Motor neuron (in vitro differentiated cells): ENCODE measurements at regions not wholly inside any gene's neighbourhood (a gene's known extent, or its start where the extent isn't known, plus 50 kb on each side); places are given as distances from the start of the nearest gene placed in this dataset.

Source experiments
- ATAC-seq, 8 experiments: fragments of 200-7000 bp; cut with Tn5 transposase; replicated peaks in 6 of 8; 2 replicates each; pipeline ENCODE4 v1.8.0; 2021; ENCODE audit warnings: mild to moderate bottlenecking in 8 of 8, moderate library complexity in 8 of 8
- H3K27ac ChIP-seq, 2 donors: fragments of 250-450 bp; sonication (Bioruptor Pico); 2 replicates each; pipeline ENCODE4 v1.9.0; 2021; ENCODE audit warnings: antibody characterized with exemption in 2 of 2, mild to moderate bottlenecking in 2 of 2, moderate library complexity in 1 of 2
- H3K4me1 ChIP-seq, 2 donors: fragments of 250-450 bp; sonication (Bioruptor Pico); replicated peaks in 1 of 2; 2 replicates each; pipeline ENCODE4 v1.6.1; 2021; ENCODE audit warnings: antibody characterized with exemption in 2 of 2, mild to moderate bottlenecking in 2 of 2, moderate library complexity in 1 of 2
- H3K4me3 ChIP-seq, 5 donors: fragments of 250-450 bp; sonication (Bioruptor Pico); 2 replicates each; pipeline ENCODE4 v1.9.0; 2021; ENCODE audit warnings: antibody characterized with exemption in 5 of 5, mild to moderate bottlenecking in 5 of 5, moderate library complexity in 4 of 5
- WGBS, 10 experiments: fragments of 450-650 bp; shearing (Covaris generic); methylation state at CpG; one replicate each; pipeline ENCODE4 v1.0.0; 2022; 5-methylcytosine and 5-hydroxymethylcytosine counted together
- in situ Hi-C, 9 experiments: fragments of 400-800 bp; cut with MboI; loops; one replicate each; pipeline ENCODE4 v1.15.0; 2021; ENCODE audit warnings: low sequenced_read_pairs in 9 of 9, low pct_unique_long_range_greater_than_20kb in 2 of 9; ENCODE audit not compliant: unreplicated experiment in 9 of 9

GRCh38 chr3:57009802-57010201, 50.7 kb upstream of the SPATA12 start:
- Histone ChIP-seq H3K4me1 (peaks cover 2 to 17% of the 10 kb centered on the region in 2 donors), H3K27ac (no peak overlapping the region), H3K4me3 (no peak overlapping the region)
- WGBS, 10 experiments: 60 to 100% (median 100%) methylated on average over 1 to 5 of the region's 7 CpGs; no CpG with 5 or more reads in 3 of the 10 experiments
- ATAC-seq: no peak
- in situ Hi-C loops: loop anchor here in 1 of 9 experiments (10.0 kb wide), 1 partner anchor 75 kb away; no protein-coding TSS in a partner anchor

GRCh38 chr3:57009367-57009766, 51.1 kb upstream of the SPATA12 start:
- Histone ChIP-seq H3K4me1 (peaks cover 2 to 17% of the 10 kb centered on the region in 2 donors), H3K27ac (no peak overlapping the region), H3K4me3 (no peak overlapping the region)
- in situ Hi-C loops: loop anchor here in 1 of 9 experiments (10.0 kb wide), 1 partner anchor 75 kb away; no protein-coding TSS in a partner anchor
- WGBS, 10 experiments: 17 to 100% (median 100%) methylated on average over 1 to 5 of the region's 7 CpGs; no CpG with 5 or more reads in 5 of the 10 experiments
- peak in 1 of 8 experiments; percentile 5 for ATAC-seq

GRCh38 chr3:57007521-57008460, 52.7 kb upstream of the SPATA12 start:
- ATAC-seq: peak; percentile 62 to 98 (median 94)
- WGBS, 10 experiments: 0 to 93% (median 77%) methylated on average over 2 to 12 of the region's 18 CpGs; no CpG with 5 or more reads in 1 of the 10 experiments
- Histone ChIP-seq H3K27ac (no peak overlapping the region), H3K4me1 (peaks cover 2 to 17% of the 10 kb centered on the region in 2 donors), H3K4me3 (no peak overlapping the region)
- in situ Hi-C loops: loop anchor here in 1 of 9 experiments (10.0 kb wide), 1 partner anchor 77 kb away; no protein-coding TSS in a partner anchor

GRCh38 chr3:57006949-57007419, 53.5 kb upstream of the SPATA12 start:
- Histone ChIP-seq H3K27ac (no peak overlapping the region), H3K4me3 (no peak overlapping the region), H3K4me1 (peaks cover 2 to 17% of the 10 kb centered on the region in 2 donors)
- WGBS, 10 experiments: 7 to 94% (median 60%) methylated on average over 1 to 6 of the region's 7 CpGs; no CpG with 5 or more reads in 2 of the 10 experiments
- in situ Hi-C loops: loop anchor here in 1 of 9 experiments (10.0 kb wide), 1 partner anchor 78 kb away; no protein-coding TSS in a partner anchor
- peak in 7 of 8 experiments; percentile 2 to 39 (median 20) for ATAC-seq

GRCh38 chr3:57006179-57006657, 54.2 kb upstream of the SPATA12 start:
- in situ Hi-C loops: loop anchor here in 1 of 9 experiments (10.0 kb wide), 1 partner anchor 79 kb away; no protein-coding TSS in a partner anchor
- no peak for ATAC-seq

GRCh38 chr3:57004229-57004628, 56.2 kb upstream of the SPATA12 start:
- no peak overlapping the region for H3K27ac ChIP-seq
- peaks cover 2 to 17% of the 10 kb centered on the region in 2 donors for H3K4me1 ChIP-seq
- WGBS, 10 experiments: 10 to 91% (median 39%) methylated on average over 1 to 4 of the region's 6 CpGs; no CpG with 5 or more reads in 2 of the 10 experiments
- in situ Hi-C loops: loop anchor here in 1 of 9 experiments (10.0 kb wide), 1 partner anchor 81 kb away; no protein-coding TSS in a partner anchor
- peak in 3 of 8 experiments; percentile 9 to 72 (median 27) for ATAC-seq
- H3K4me3 ChIP-seq: no peak overlapping the region

More at GRCh38 chr3:57006179-57006657, 54.2 kb upstream of the SPATA12 start:
- peaks cover 2 to 17% of the 10 kb centered on the region in 2 donors for H3K4me1 ChIP-seq
- no peak overlapping the region for H3K4me3 ChIP-seq
- H3K27ac ChIP-seq: no peak overlapping the region
- WGBS, 10 experiments: 74 to 100% (median 80%) methylated on average over 1 to 9 of the region's 11 CpGs; no CpG with 5 or more reads in 2 of the 10 experiments

- ATAC-seq: no peak
- H3K27ac ChIP-seq: no peak overlapping the region
- WGBS, 10 experiments: 50 to 100% (median 100%) methylated on average over 1 of the region's 2 CpGs; no CpG with 5 or more reads in 6 of the 10 experiments
- H3K4me3 ChIP-seq: no peak overlapping the region
- in situ Hi-C loops: loop anchor here in 1 of 9 experiments (10.0 kb wide), 1 partner anchor 81 kb away; no protein-coding TSS in a partner anchor
- peaks cover 2 to 17% of the 10 kb centered on the region in 2 donors for H3K4me1 ChIP-seq
Measured at GRCh38 chr3:57003676-57004075, 56.8 kb upstream of the SPATA12 start.

GRCh38 chr3:57001356-57001755, 59.1 kb upstream of the SPATA12 start:
- no peak overlapping the region for H3K27ac ChIP-seq
- in situ Hi-C loops: loop anchor here in 1 of 9 experiments (10.0 kb wide), 1 partner anchor 83 kb away; no protein-coding TSS in a partner anchor
- ATAC-seq: no peak
- peaks cover 4 to 6% of the 10 kb centered on the region in 2 donors for H3K4me1 ChIP-seq
- WGBS, 10 experiments: 70 to 100% (median 86%) methylated on average over 2 to 5 of the region's 5 CpGs; no CpG with 5 or more reads in 2 of the 10 experiments
- H3K4me3 ChIP-seq: no peak overlapping the region

- WGBS, 10 experiments: 73 to 96% (median 85%) methylated on average over 3 to 4 of the region's 4 CpGs; no CpG with 5 or more reads in 6 of the 10 experiments
- in situ Hi-C loops: loop anchor here in 1 of 9 experiments (10.0 kb wide), 1 partner anchor 85 kb away; no protein-coding TSS in a partner anchor
- peaks cover 0 to 6% of the 10 kb centered on the region in 2 donors for H3K4me1 ChIP-seq
- no peak overlapping the region for H3K4me3 ChIP-seq
- no peak for ATAC-seq
- no peak overlapping the region for H3K27ac ChIP-seq
Measured at GRCh38 chr3:57000012-57000411, 60.5 kb upstream of the SPATA12 start.

- peaks cover 0 to 6% of the 10 kb centered on the region in 2 donors for H3K4me1 ChIP-seq
- H3K27ac ChIP-seq: no peak overlapping the region
- in situ Hi-C loops: loop anchor here in 5 of 9 experiments (10.0 to 25.0 kb wide), 3 partner anchors 187 to 295 kb away; partner anchors contain the start of gene ARHGEF3 (in 1 of the 5)
- no peak overlapping the region for H3K4me3 ChIP-seq
- ATAC-seq: no peak
Measured at GRCh38 chr3:56999547-56999946, 60.9 kb upstream of the SPATA12 start.

- in situ Hi-C loops: loop anchor here in 5 of 9 experiments (10.0 to 25.0 kb wide), 3 partner anchors 186 to 293 kb away; partner anchors contain the start of gene ARHGEF3 (in 1 of the 5)
- 60 to 100% (median 65%) methylated on average over 1 to 3 of the region's 3 CpGs for WGBS, 10 experiments
- ATAC-seq: no peak
- no peak overlapping the region for H3K4me3 ChIP-seq
- peaks cover 0 to 6% of the 10 kb centered on the region in 2 donors for H3K4me1 ChIP-seq
- H3K27ac ChIP-seq: no peak overlapping the region
Measured at GRCh38 chr3:56998076-56998529, 62.4 kb upstream of the SPATA12 start.

- Histone ChIP-seq H3K4me3 (no peak overlapping the region), H3K27ac (no peak overlapping the region), H3K4me1 (peaks cover 0 to 6% of the 10 kb centered on the region in 2 donors)
- in situ Hi-C loops: loop anchor here in 5 of 9 experiments (10.0 to 25.0 kb wide), 3 partner anchors 185 to 293 kb away; partner anchors contain the start of gene ARHGEF3 (in 1 of the 5)
- ATAC-seq: peak in 2 of 8 experiments; percentile 33 to 55
- 32 to 100% (median 97%) methylated on average over 1 to 5 of the region's 5 CpGs; no CpG with 5 or more reads in 3 of the 10 experiments for WGBS, 10 experiments
Measured at GRCh38 chr3:56997675-56998074, 62.8 kb upstream of the SPATA12 start.
